ENCODE measurements at regions not wholly inside any gene's neighbourhood (a gene's known extent, or its start where the extent isn't known, plus 50 kb on each side); places are given as distances from the start of the nearest gene placed in this dataset.

DNA sequence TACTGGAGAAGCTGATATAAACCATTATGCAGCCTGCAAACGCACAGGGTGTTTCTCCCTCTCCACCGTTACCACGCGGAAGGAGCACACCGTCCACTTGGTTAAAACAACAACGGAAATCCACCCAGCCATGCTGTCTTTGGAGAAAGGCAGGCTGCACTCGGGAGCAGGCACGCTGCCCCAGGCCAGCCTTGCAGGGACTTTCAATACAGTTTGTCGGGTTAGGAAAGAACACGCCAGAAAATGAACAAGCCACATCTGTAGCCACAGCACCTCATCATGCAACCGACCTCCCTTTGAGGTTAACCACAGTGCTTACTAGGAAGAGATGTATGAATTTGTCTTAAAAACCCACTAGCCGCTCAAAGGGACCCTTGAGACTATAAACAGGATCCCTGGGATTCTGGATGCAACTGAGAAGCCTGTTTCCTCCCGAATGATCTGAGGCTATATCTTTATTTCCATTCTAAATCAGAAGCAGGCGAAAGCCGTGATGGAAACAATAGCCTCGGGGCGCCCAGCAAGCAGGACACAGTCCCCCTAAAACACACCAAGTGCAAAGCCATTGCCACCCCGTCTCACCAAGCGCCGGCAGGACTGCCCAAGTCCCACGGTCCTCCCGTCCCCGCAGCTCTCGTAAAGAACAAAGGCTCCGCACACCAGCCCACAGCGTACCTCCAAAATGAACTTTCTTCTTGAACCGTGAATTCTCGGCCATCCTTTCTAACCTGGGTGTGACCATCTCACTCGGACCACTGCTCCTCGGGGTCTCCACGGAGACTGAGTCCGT lies 318.9 kb downstream of the CTTN start:
- H3K4me3 ChIP-seq (ENCODE audit: insufficient read depth, low read length, poor library complexity, severe bottlenecking), result no peak overlapping the region
- H3K27ac ChIP-seq (ENCODE audit: low read depth, low read length), result no peak overlapping the region
- TF ChIP-seq EZH2phosphoT487 (conservative IDR thresholded peaks at IDR 0.05; ENCODE audit: low read length), result no peak
- TF ChIP-seq, protein P1, sequence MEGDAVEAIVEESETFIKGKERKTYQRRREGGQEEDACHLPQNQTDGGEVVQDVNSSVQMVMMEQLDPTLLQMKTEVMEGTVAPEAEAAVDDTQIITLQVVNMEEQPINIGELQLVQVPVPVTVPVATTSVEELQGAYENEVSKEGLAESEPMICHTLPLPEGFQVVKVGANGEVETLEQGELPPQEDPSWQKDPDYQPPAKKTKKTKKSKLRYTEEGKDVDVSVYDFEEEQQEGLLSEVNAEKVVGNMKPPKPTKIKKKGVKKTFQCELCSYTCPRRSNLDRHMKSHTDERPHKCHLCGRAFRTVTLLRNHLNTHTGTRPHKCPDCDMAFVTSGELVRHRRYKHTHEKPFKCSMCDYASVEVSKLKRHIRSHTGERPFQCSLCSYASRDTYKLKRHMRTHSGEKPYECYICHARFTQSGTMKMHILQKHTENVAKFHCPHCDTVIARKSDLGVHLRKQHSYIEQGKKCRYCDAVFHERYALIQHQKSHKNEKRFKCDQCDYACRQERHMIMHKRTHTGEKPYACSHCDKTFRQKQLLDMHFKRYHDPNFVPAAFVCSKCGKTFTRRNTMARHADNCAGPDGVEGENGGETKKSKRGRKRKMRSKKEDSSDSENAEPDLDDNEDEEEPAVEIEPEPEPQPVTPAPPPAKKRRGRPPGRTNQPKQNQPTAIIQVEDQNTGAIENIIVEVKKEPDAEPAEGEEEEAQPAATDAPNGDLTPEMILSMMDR (IDR thresholded peaks at IDR 0.05; ENCODE audit: insufficient read depth, low read length, poor library complexity, severe bottlenecking), result no peak
- no peak overlapping the region for H3K9ac ChIP-seq (ENCODE audit: low read length)
- H3K4me2 ChIP-seq (ENCODE audit: low read depth, low read length, poor library complexity, severe bottlenecking), result no peak overlapping the region
- no peaks in the 10 kb centered on the region for H3K36me3 ChIP-seq (ENCODE audit: low read length)
- H2AFZ ChIP-seq (ENCODE audit: low read depth, low read length, severe bottlenecking), result no peak overlapping the region
- H3K27me3 ChIP-seq (ENCODE audit: low read length), result no peaks in the 10 kb centered on the region
- H3K9me2 ChIP-seq (replicated peaks; ENCODE audit: insufficient read depth, low read length), result no peaks in the 10 kb centered on the region
- H3K79me2 ChIP-seq (ENCODE audit: insufficient read depth, low read length), result no peaks in the 10 kb centered on the region
- H3F3A ChIP-seq (ENCODE audit: insufficient read depth), result no peaks in the 10 kb centered on the region
- no peaks in the 10 kb centered on the region for H3K9me3 ChIP-seq (ENCODE audit: insufficient read depth, low read length)
- H4K20me1 ChIP-seq (ENCODE audit: low read depth, low read length), result no peaks in the 10 kb centered on the region

DNA sequence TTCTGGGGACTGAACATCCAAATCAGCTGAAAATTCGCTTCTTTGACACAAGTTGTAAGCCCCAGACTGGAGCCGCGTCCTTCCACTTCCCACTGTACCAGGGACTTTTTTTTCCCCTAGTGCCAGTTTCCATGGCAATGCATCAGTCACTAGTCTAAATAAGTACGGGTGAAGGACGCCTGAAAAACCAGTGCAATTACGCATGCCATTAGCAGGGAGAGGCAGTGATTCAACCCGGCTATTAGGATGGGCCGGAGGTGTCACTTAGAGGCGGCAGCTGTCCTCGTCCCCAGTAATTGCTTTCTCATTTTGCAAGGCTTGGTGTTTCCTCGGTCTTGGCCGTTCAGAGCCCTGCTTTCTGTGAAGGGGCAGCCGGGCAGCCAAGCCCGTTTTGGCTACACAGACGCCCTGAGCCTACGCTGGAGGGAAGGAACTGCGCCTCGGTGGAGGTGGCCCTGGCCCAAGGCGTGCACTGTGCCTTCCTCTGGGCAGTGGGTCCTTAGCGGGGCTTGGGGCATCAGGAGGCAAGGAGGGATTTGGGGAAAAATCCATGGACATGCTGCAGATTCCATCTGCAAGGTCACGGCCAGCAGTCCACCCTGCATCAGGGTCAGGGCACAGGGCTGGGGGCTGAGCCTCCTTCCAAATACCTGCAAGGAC lies 319.7 kb downstream of the CTTN start:
- Histone ChIP-seq H3K9me3 (ENCODE audit: insufficient read depth, low read length) (no peaks in the 10 kb centered on the region), H3K9me2 (replicated peaks; ENCODE audit: insufficient read depth, low read length) (no peaks in the 10 kb centered on the region), H3K27me3 (ENCODE audit: low read length) (no peaks in the 10 kb centered on the region), H3F3A (ENCODE audit: insufficient read depth) (no peaks in the 10 kb centered on the region), H3K27ac (ENCODE audit: low read depth, low read length) (no peak overlapping the region), H3K4me2 (ENCODE audit: low read depth, low read length, poor library complexity, severe bottlenecking) (no peak overlapping the region), H3K9ac (ENCODE audit: low read length) (no peak overlapping the region), H3K79me2 (ENCODE audit: insufficient read depth, low read length) (no peaks in the 10 kb centered on the region), H3K36me3 (ENCODE audit: low read length) (no peaks in the 10 kb centered on the region), H2AFZ (ENCODE audit: low read depth, low read length, severe bottlenecking) (no peak overlapping the region), H4K20me1 (ENCODE audit: low read depth, low read length) (no peaks in the 10 kb centered on the region), H3K4me3 (ENCODE audit: insufficient read depth, low read length, poor library complexity, severe bottlenecking) (no peak overlapping the region)
- no peak for TF ChIP-seq EZH2phosphoT487 (conservative IDR thresholded peaks at IDR 0.05; ENCODE audit: low read length)
- TF ChIP-seq, protein P1 (IDR thresholded peaks at IDR 0.05; ENCODE audit: insufficient read depth, low read length, poor library complexity, severe bottlenecking), result no peak

DNA sequence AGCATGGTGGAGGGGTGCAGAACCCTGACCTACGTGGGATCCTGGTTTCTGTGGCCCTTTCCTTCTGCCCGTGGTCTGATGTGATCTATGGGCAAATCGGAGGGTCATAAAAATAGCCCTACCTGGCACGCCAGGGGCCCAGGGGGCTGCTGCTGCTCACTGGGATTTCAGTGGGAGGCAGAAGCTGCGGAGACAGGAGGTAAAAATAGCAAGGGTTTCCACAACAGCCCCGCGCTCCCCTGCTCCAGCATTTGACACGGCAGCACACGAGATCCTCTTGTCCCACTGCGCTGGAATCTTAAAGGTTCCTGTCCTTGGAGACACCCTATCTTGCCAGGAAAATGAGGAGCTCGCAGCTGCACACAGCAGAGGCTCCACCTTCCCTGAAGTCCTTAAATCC lies 321.2 kb downstream of the CTTN start:
- no peaks in the 10 kb centered on the region for H3K36me3 ChIP-seq (ENCODE audit: low read length)
- TF ChIP-seq, protein P1 (IDR thresholded peaks at IDR 0.05; ENCODE audit: insufficient read depth, low read length, poor library complexity, severe bottlenecking), result no peak
- no peak for TF ChIP-seq EZH2phosphoT487 (conservative IDR thresholded peaks at IDR 0.05; ENCODE audit: low read length)
- no peak overlapping the region for H3K4me3 ChIP-seq (ENCODE audit: insufficient read depth, low read length, poor library complexity, severe bottlenecking)
- no peaks in the 10 kb centered on the region for H3K79me2 ChIP-seq (ENCODE audit: insufficient read depth, low read length)
- no peak overlapping the region for H3K9ac ChIP-seq (ENCODE audit: low read length)
- H2AFZ ChIP-seq (ENCODE audit: low read depth, low read length, severe bottlenecking), result no peak overlapping the region
- no peak overlapping the region for H3K27ac ChIP-seq (ENCODE audit: low read depth, low read length)
- no peaks in the 10 kb centered on the region for H3K9me2 ChIP-seq (replicated peaks; ENCODE audit: insufficient read depth, low read length)
- no peaks in the 10 kb centered on the region for H4K20me1 ChIP-seq (ENCODE audit: low read depth, low read length)
- no peak overlapping the region for H3K4me2 ChIP-seq (ENCODE audit: low read depth, low read length, poor library complexity, severe bottlenecking)
- H3F3A ChIP-seq (ENCODE audit: insufficient read depth), result no peaks in the 10 kb centered on the region
- no peaks in the 10 kb centered on the region for H3K9me3 ChIP-seq (ENCODE audit: insufficient read depth, low read length)
- no peaks in the 10 kb centered on the region for H3K27me3 ChIP-seq (ENCODE audit: low read length)
